IMR-90 (cell line): ENCODE measurements at regions not wholly inside any gene's neighbourhood (a gene's known extent, or its start where the extent isn't known, plus 50 kb on each side); places are given as distances from the start of the nearest gene placed in this dataset.

Experiments used
- ATAC-seq: fragments of 200-7000 bp; cut with Tn5 transposase; 2 replicates; pipeline ENCODE4 v1.9.1; 2020; ENCODE audit warnings: low read depth, mild to moderate bottlenecking, moderate library complexity
- BruUV-seq: library from RNA; stranded (reverse); fragments of 400-500 nt; replicated peaks from 2 replicates; lab custom pipeline; 2021; lab: Mats Ljungman, UMichigan
- CTCF ChIA-PET: fragments of 300-600 bp; formaldehyde crosslinking; extraction: SDS; loops from one replicate; lab custom pipeline; 2021; ENCODE audit warnings: antibody characterized with exemption; lab: Yijun Ruan, JAX
- POLR2A ChIA-PET: fragments of 300-600 bp; sonication (Branson Sonifier 250); formaldehyde crosslinking; loops from one replicate; lab custom pipeline; 2022; ENCODE audit warnings: antibody characterized with exemption; ENCODE audit not compliant: unreplicated experiment; lab: Charles Lee
- DNase-seq: peaks from one replicate; pipeline ENCODE4 v3.0.0; 2013
- H2AFZ ChIP-seq: replicated peaks from 2 replicates; pipeline ENCODE3; 2013; ENCODE audit warnings: low read length, mild to moderate bottlenecking; ENCODE audit not compliant: poor library complexity
- H2AK5ac ChIP-seq: 2 replicates; pipeline ENCODE4 v1.6.1; 2013; ENCODE audit warnings: low read depth, low read length, inconsistent platforms
- H2AK9ac ChIP-seq: replicated peaks from 2 replicates; pipeline ENCODE3; 2013; ENCODE audit warnings: mild to moderate bottlenecking, low read depth, low read length, moderate library complexity; ENCODE audit not compliant: poor library complexity
- H2BK120ac ChIP-seq: 2 replicates; pipeline ENCODE4 v1.6.1; 2013; ENCODE audit warnings: low read depth, low read length, inconsistent platforms
- H2BK15ac ChIP-seq: 3 replicates; pipeline ENCODE4 v1.6.1; 2013; ENCODE audit warnings: low read depth, low read length, inconsistent platforms
- H2BK20ac ChIP-seq: 2 replicates; pipeline ENCODE4 v1.6.1; 2013; ENCODE audit warnings: low read depth, mild to moderate bottlenecking, inconsistent platforms, low read length, moderate library complexity
- H2BK5ac ChIP-seq: 2 replicates; pipeline ENCODE4 v1.6.1; 2013; ENCODE audit warnings: mild to moderate bottlenecking, low read depth, low read length, inconsistent platforms; ENCODE audit not compliant: poor library complexity, severe bottlenecking
- H3K14ac ChIP-seq: replicated peaks from 2 replicates; pipeline ENCODE4 v1.6.1; 2013; ENCODE audit warnings: low read depth, low read length, inconsistent platforms
- H3K18ac ChIP-seq: 2 replicates; pipeline ENCODE4 v1.6.1; 2013; ENCODE audit warnings: low read depth, low read length, control low read depth
- H3K23ac ChIP-seq: 2 replicates; pipeline ENCODE4 v1.6.1; 2013; ENCODE audit warnings: low read depth, low read length, inconsistent platforms
- H3K27ac ChIP-seq: 2 replicates; pipeline ENCODE4 v1.5.1; 2013; ENCODE audit warnings: mild to moderate bottlenecking, control low read depth, low read length; ENCODE audit not compliant: insufficient read depth
- H3K27me3 ChIP-seq: 2 replicates; pipeline ENCODE4 v1.6.1; 2013; ENCODE audit warnings: low read length; ENCODE audit not compliant: control insufficient read depth, insufficient read depth
- H3K36me3 ChIP-seq: 2 replicates; pipeline ENCODE4 v1.6.1; 2013; ENCODE audit warnings: low read length, mixed read lengths; ENCODE audit not compliant: control insufficient read depth, insufficient read depth
- H3K4ac ChIP-seq: 2 replicates; pipeline ENCODE4 v1.6.1; 2013; ENCODE audit warnings: low read depth, low read length, inconsistent platforms
- H3K4me1 ChIP-seq: 2 replicates; pipeline ENCODE4 v1.6.1; 2013; ENCODE audit warnings: low read length, mixed read lengths; ENCODE audit not compliant: control insufficient read depth, insufficient read depth
- H3K4me2 ChIP-seq: 2 replicates; pipeline ENCODE4 v1.6.1; 2013; ENCODE audit warnings: low read depth, mild to moderate bottlenecking, control low read depth, low read length, moderate library complexity
- H3K4me3 ChIP-seq: 2 replicates; pipeline ENCODE4 v1.5.1; 2013; ENCODE audit warnings: low read depth, mild to moderate bottlenecking, control low read depth, low read length, moderate library complexity; ENCODE audit not compliant: insufficient read depth
- H3K56ac ChIP-seq: 2 replicates; pipeline ENCODE4 v1.6.1; 2013; ENCODE audit warnings: low read length, inconsistent platforms; ENCODE audit not compliant: insufficient read depth; ENCODE audit errors: extremely low read depth
- H3K79me1 ChIP-seq, 2 experiments: 2 replicates each; pipeline ENCODE4 v1.6.1; 2013; ENCODE audit warnings: low read length in 2 of 2, inconsistent platforms in 1 of 2, low read depth in 1 of 2
- H3K9ac ChIP-seq: 2 replicates; pipeline ENCODE4 v1.6.1; 2013; ENCODE audit warnings: low read depth, low read length, control low read depth
- H3K9me1 ChIP-seq: 2 replicates; pipeline ENCODE4 v1.6.1; 2013; ENCODE audit warnings: low read length, inconsistent platforms; ENCODE audit not compliant: insufficient read depth
- H3K9me3 ChIP-seq: 2 replicates; pipeline ENCODE4 v1.6.1; 2013; ENCODE audit warnings: low read length; ENCODE audit not compliant: control insufficient read depth, insufficient read depth
- H4K20me1 ChIP-seq: 2 replicates; pipeline ENCODE4 v1.6.1; 2013; ENCODE audit warnings: low read length, inconsistent platforms; ENCODE audit not compliant: insufficient read depth
- H4K5ac ChIP-seq: 2 replicates; pipeline ENCODE4 v1.6.1; 2013; ENCODE audit warnings: mild to moderate bottlenecking, low read depth, low read length, control low read depth
- H4K8ac ChIP-seq, 2 experiments: 2 replicates each; pipeline ENCODE4 v1.6.1; 2013; ENCODE audit warnings: low read depth in 2 of 2, low read length in 2 of 2, control low read depth in 1 of 2, inconsistent platforms in 1 of 2
- H4K91ac ChIP-seq: 2 replicates; pipeline ENCODE4 v1.6.1; 2013; ENCODE audit warnings: low read depth, low read length, inconsistent platforms; ENCODE audit not compliant: insufficient read depth
- BHLHE40 ChIP-seq: fragments of 150-350 bp; IDR thresholded peaks from 2 replicates; pipeline ENCODE4 v1.6.1; 2016; ENCODE audit warnings: mild to moderate bottlenecking, low read depth, low read length
- CEBPB ChIP-seq: IDR thresholded peaks from 2 replicates; pipeline ENCODE4 v1.6.1; 2012; ENCODE audit warnings: low read depth, low read length, improper control_type of control experiment
- CHD1 ChIP-seq: IDR thresholded peaks from 2 replicates; pipeline ENCODE4 v1.6.1; 2012; ENCODE audit warnings: low read depth, low read length, improper control_type of control experiment
- ELK1 ChIP-seq: fragments of 150-350 bp; IDR thresholded peaks from 2 replicates; pipeline ENCODE4 v1.6.1; 2016; ENCODE audit warnings: low read depth, mild to moderate bottlenecking, low read length, moderate library complexity, borderline replicate concordance
- FOS ChIP-seq: fragments of 150-350 bp; IDR thresholded peaks from 2 replicates; pipeline ENCODE4 v1.6.1; 2016; ENCODE audit warnings: low read depth, low read length
- MAFK ChIP-seq: IDR thresholded peaks from 2 replicates; pipeline ENCODE4 v1.6.1; 2012; ENCODE audit warnings: low read depth, low read length, improper control_type of control experiment
- MAZ ChIP-seq: IDR thresholded peaks from 2 replicates; pipeline ENCODE4 v1.6.1; 2012; ENCODE audit warnings: low read depth, mild to moderate bottlenecking, low read length, improper control_type of control experiment, moderate library complexity, borderline replicate concordance
- MXI1 ChIP-seq: IDR thresholded peaks from 2 replicates; pipeline ENCODE4 v1.6.1; 2012; ENCODE audit warnings: low read depth, mild to moderate bottlenecking, low read length, moderate library complexity, borderline replicate concordance
- NFE2L2 ChIP-seq: fragments of 150-350 bp; IDR thresholded peaks from 2 replicates; pipeline ENCODE4 v1.6.1; 2016; ENCODE audit warnings: low read depth, mild to moderate bottlenecking, low read length
- POLR2A ChIP-seq: IDR thresholded peaks from 2 replicates; pipeline ENCODE4 v1.6.1; 2012; ENCODE audit warnings: mild to moderate bottlenecking, low read depth, low read length
- RAD21 ChIP-seq: IDR thresholded peaks from 2 replicates; pipeline ENCODE4 v1.6.1; 2012; ENCODE audit warnings: low read length, improper control_type of control experiment
- RCOR1 ChIP-seq: IDR thresholded peaks from 2 replicates; pipeline ENCODE4 v1.6.1; 2012; ENCODE audit warnings: mild to moderate bottlenecking, low read length, improper control_type of control experiment; ENCODE audit not compliant: insufficient replicate concordance
- RFX5 ChIP-seq: IDR thresholded peaks from 2 replicates; pipeline ENCODE4 v1.8.0; 2012; ENCODE audit warnings: low read depth, mild to moderate bottlenecking, low read length, moderate library complexity
- SMC3 ChIP-seq: fragments of 150-350 bp; IDR thresholded peaks from 2 replicates; pipeline ENCODE4 v1.6.1; 2016; ENCODE audit warnings: low read depth, mild to moderate bottlenecking, antibody characterized with exemption, low read length, moderate library complexity
- USF2 ChIP-seq: fragments of 150-350 bp; IDR thresholded peaks from 2 replicates; pipeline ENCODE4 v1.6.1; 2017; ENCODE audit warnings: mild to moderate bottlenecking, antibody characterized with exemption, low read length, low read depth
- WGBS, 2 experiments: methylation state at CpG; one replicate each; pipeline versions ENCODE4 v1.1.5 to v1.1.7; 2013; ENCODE audit warnings: missing lambda C conversion rate in 2 of 2; ENCODE audit not compliant: insufficient read length in 1 of 2; ENCODE audit errors: extremely low coverage in 2 of 2; 5-methylcytosine and 5-hydroxymethylcytosine counted together
- dilution Hi-C: fragments of 300-500 bp; cut with HindIII; formaldehyde crosslinking; loops from one replicate; pipeline ENCODE4 v1.14.3; 2018; ENCODE audit warnings: low sequenced_read_pairs; ENCODE audit not compliant: unreplicated experiment
- in situ Hi-C: fragments of 300-500 bp; cut with MboI; formaldehyde crosslinking; loops from 3 replicates; pipeline ENCODE4 v1.14.3; 2019; ENCODE audit warnings: low sequenced_read_pairs, inconsistent platforms, mixed read lengths
- intact Hi-C: fragments of 100-400 bp; cut with micrococcal nuclease; formaldehyde crosslinking; loops from 2 replicates; pipeline ENCODE4 v1.10.0; 2022
- TF ChIP-seq, protein P1 (sequence below): conservative IDR thresholded peaks from 2 replicates; pipeline ENCODE4 v1.5.1; 2012; ENCODE audit warnings: mild to moderate bottlenecking, low read depth, low read length, improper control_type of control experiment

DNA sequence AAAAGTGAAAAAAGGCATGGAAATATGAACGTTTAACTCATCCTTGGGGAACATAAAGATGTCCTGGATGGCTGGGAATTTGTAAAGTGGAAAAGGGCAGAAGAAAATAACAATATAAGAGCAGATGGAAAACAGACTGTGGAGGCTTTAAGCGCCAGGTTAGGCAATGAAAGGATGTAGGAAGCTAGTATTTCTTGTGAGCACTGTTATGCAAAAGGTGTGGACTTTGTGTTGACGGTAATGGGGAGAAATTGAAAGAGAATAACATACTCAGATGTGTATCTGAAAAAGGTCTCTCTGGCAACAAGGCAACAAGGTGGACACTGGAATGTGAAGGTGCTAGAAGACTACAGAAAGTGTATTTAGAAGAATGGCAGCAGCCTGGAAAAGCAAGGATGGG is 411.8 kb downstream of the PLPP3 start:
- Histone ChIP-seq H2AFZ (no peak overlapping the region), H3K9ac (no peak overlapping the region), H3K79me1 (no peaks in the 10 kb centered on the region), H3K27me3 (no peaks in the 10 kb centered on the region), H2BK15ac (no peak overlapping the region), H2BK20ac (no peak overlapping the region), H4K8ac (no peak overlapping the region), H3K18ac (no peak overlapping the region), H4K20me1 (no peaks in the 10 kb centered on the region), H3K14ac (no peak overlapping the region), H2BK5ac (no peak overlapping the region), H3K4ac (no peak overlapping the region), H3K4me2 (no peak overlapping the region), H3K23ac (no peak overlapping the region), H2AK9ac (no peak overlapping the region), H3K4me1 (peaks cover 1% of the 10 kb centered on the region; the same call in 1 of the 2 replicates), H3K9me1 (no peaks in the 10 kb centered on the region; the same call in 1 of the 2 replicates), H3K36me3 (no peaks in the 10 kb centered on the region), H3K56ac (no peak overlapping the region), H2AK5ac (no peak overlapping the region), H4K5ac (no peak overlapping the region), H3K4me3 (no peak overlapping the region), H3K27ac (no peak overlapping the region), H4K91ac (no peak overlapping the region), H3K9me3 (no peaks in the 10 kb centered on the region), H2BK120ac (no peak overlapping the region)
- no TSS peak for BruUV-seq
- TF ChIP-seq NFE2L2 (no peak), SMC3 (no peak), POLR2A (no peak), USF2 (no peak), CHD1 (no peak), MAFK (no peak), RCOR1 (no peak), FOS (no peak), RFX5 (no peak), BHLHE40 (no peak), RAD21 (no peak), MAZ (no peak), ELK1 (no peak), CEBPB (no peak), MXI1 (no peak)
- TF ChIP-seq, protein P1, sequence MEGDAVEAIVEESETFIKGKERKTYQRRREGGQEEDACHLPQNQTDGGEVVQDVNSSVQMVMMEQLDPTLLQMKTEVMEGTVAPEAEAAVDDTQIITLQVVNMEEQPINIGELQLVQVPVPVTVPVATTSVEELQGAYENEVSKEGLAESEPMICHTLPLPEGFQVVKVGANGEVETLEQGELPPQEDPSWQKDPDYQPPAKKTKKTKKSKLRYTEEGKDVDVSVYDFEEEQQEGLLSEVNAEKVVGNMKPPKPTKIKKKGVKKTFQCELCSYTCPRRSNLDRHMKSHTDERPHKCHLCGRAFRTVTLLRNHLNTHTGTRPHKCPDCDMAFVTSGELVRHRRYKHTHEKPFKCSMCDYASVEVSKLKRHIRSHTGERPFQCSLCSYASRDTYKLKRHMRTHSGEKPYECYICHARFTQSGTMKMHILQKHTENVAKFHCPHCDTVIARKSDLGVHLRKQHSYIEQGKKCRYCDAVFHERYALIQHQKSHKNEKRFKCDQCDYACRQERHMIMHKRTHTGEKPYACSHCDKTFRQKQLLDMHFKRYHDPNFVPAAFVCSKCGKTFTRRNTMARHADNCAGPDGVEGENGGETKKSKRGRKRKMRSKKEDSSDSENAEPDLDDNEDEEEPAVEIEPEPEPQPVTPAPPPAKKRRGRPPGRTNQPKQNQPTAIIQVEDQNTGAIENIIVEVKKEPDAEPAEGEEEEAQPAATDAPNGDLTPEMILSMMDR: no peak
- ChIA-PET POLR2A (no interaction called here), CTCF (no interaction called here)
- in situ Hi-C loops (no loop called here), intact Hi-C loops (no loop called here), dilution Hi-C loops (no loop called here)
- no peak for ATAC-seq
- DNase-seq: no peak
- WGBS, 2 experiments: 95% methylated on average over 2 of the region's 3 CpGs; no CpG with 5 or more reads in 1 of the 2 experiments
